H9 (cell line): ENCODE measurements at regions not wholly inside any gene's neighbourhood (a gene's known extent, or its start where the extent isn't known, plus 50 kb on each side); places are given as distances from the start of the nearest gene placed in this dataset.
"Not testable (repeated sequence)": the region's sequence is repeated elsewhere in the genome, so short reads cannot be mapped to it uniquely, and the experiment has no call there.

Experiments
- DNase-seq: peaks from one replicate; pipeline ENCODE4 v3.0.0-alpha.2; 2017
- H2AFZ ChIP-seq: one replicate; pipeline ENCODE4 v1.6.1; 2013; ENCODE audit warnings: mild to moderate bottlenecking, low read length, control low read depth, moderate library complexity
- H2AK5ac ChIP-seq: 2 replicates; pipeline ENCODE4 v1.6.1; 2013; ENCODE audit warnings: low read length, control low read depth, mixed read lengths; ENCODE audit not compliant: insufficient read length
- H2BK120ac ChIP-seq: one replicate; pipeline ENCODE4 v1.6.1; 2013; ENCODE audit warnings: low read depth, mild to moderate bottlenecking, low read length, control low read depth, inconsistent platforms; ENCODE audit not compliant: poor library complexity, severe bottlenecking
- H2BK12ac ChIP-seq: 2 replicates; pipeline ENCODE4 v1.6.1; 2013; ENCODE audit warnings: low read length, control low read depth, mixed read lengths, low read depth; ENCODE audit not compliant: insufficient read length
- H2BK15ac ChIP-seq: 2 replicates; pipeline ENCODE4 v1.6.1; 2013; ENCODE audit warnings: low read depth, low read length, control low read depth
- H2BK20ac ChIP-seq: one replicate; pipeline ENCODE4 v1.6.1; 2013; ENCODE audit warnings: low read depth, mild to moderate bottlenecking, low read length, control low read depth, inconsistent platforms; ENCODE audit not compliant: poor library complexity, severe bottlenecking
- H2BK5ac ChIP-seq: 2 replicates; pipeline ENCODE4 v1.6.1; 2013; ENCODE audit warnings: low read length, control low read depth, mixed read lengths; ENCODE audit not compliant: insufficient read length
- H3K14ac ChIP-seq: 2 replicates; pipeline ENCODE4 v1.6.1; 2013; ENCODE audit warnings: low read length, control low read depth; ENCODE audit not compliant: insufficient read depth
- H3K18ac ChIP-seq: 2 replicates; pipeline ENCODE4 v1.6.1; 2013; ENCODE audit warnings: low read depth, mild to moderate bottlenecking, mixed read lengths, low read length, control low read depth; ENCODE audit not compliant: insufficient read length
- H3K23ac ChIP-seq: 2 replicates; pipeline ENCODE4 v1.6.1; 2013; ENCODE audit warnings: low read length, control low read depth, mixed read lengths, low read depth; ENCODE audit not compliant: insufficient read length
- H3K23me2 ChIP-seq: 2 replicates; pipeline ENCODE4 v1.6.1; 2013; ENCODE audit warnings: low read depth, mild to moderate bottlenecking, mixed read lengths, low read length, control low read depth; ENCODE audit not compliant: insufficient read length, poor library complexity, severe bottlenecking
- H3K27ac ChIP-seq: 2 replicates; pipeline ENCODE4 v1.5.1; 2013; ENCODE audit warnings: low read length, control low read depth, mixed read lengths, low read depth; ENCODE audit not compliant: insufficient read length
- H3K27me3 ChIP-seq: 2 replicates; pipeline ENCODE4 v1.6.1; 2013; ENCODE audit warnings: low read length, control low read depth, inconsistent platforms; ENCODE audit not compliant: insufficient read depth
- H3K4ac ChIP-seq: 2 replicates; pipeline ENCODE4 v1.6.1; 2013; ENCODE audit warnings: low read depth, mild to moderate bottlenecking, control low read depth, inconsistent platforms, low read length, moderate library complexity
- H3K4me1 ChIP-seq: 2 replicates; pipeline ENCODE4 v1.6.1; 2013; ENCODE audit warnings: low read length, control low read depth, inconsistent platforms; ENCODE audit not compliant: insufficient read depth
- H3K4me2 ChIP-seq: 2 replicates; pipeline ENCODE4 v1.6.1; 2013; ENCODE audit warnings: low read length, control low read depth, mixed read lengths; ENCODE audit not compliant: insufficient read length, insufficient read depth
- H3K56ac ChIP-seq: 2 replicates; pipeline ENCODE4 v1.6.1; 2013; ENCODE audit warnings: low read depth, mild to moderate bottlenecking, mixed read lengths, low read length, control low read depth; ENCODE audit not compliant: insufficient read length
- H3K79me1 ChIP-seq: 2 replicates; pipeline ENCODE4 v1.6.1; 2013; ENCODE audit warnings: low read depth, mild to moderate bottlenecking, moderate library complexity, low read length, control low read depth, inconsistent platforms; ENCODE audit not compliant: insufficient read depth, poor library complexity, severe bottlenecking
- H3K79me2 ChIP-seq: 2 replicates; pipeline ENCODE4 v1.6.1; 2013; ENCODE audit warnings: low read length, control low read depth, inconsistent platforms; ENCODE audit not compliant: insufficient read depth
- H3K9ac ChIP-seq: 2 replicates; pipeline ENCODE4 v1.6.1; 2013; ENCODE audit warnings: low read length, control low read depth, mixed read lengths; ENCODE audit not compliant: insufficient read length; ENCODE audit errors: extremely low read depth
- H3K9me3 ChIP-seq: one replicate; pipeline ENCODE4 v1.6.1; 2013; ENCODE audit warnings: low read depth, low read length, inconsistent platforms; ENCODE audit not compliant: control insufficient read depth
- H3T11ph ChIP-seq: one replicate; pipeline ENCODE4 v1.6.1; 2013; ENCODE audit warnings: mild to moderate bottlenecking, low read length, control low read depth, inconsistent platforms
- H4K20me1 ChIP-seq: one replicate; pipeline ENCODE4 v1.6.1; 2013; ENCODE audit not compliant: control insufficient read depth, insufficient read length, insufficient read depth
- H4K5ac ChIP-seq: 2 replicates; pipeline ENCODE4 v1.6.1; 2013; ENCODE audit warnings: low read depth, mild to moderate bottlenecking, mixed read lengths, low read length, control low read depth; ENCODE audit not compliant: insufficient read length
- H4K8ac ChIP-seq: replicated peaks from 2 replicates; pipeline ENCODE4 v1.6.1; 2013; ENCODE audit warnings: low read length, control low read depth, mixed read lengths, low read depth; ENCODE audit not compliant: insufficient read length
- H4K91ac ChIP-seq: 2 replicates; pipeline ENCODE4 v1.6.1; 2013; ENCODE audit warnings: low read depth, mild to moderate bottlenecking, moderate library complexity, mixed read lengths, low read length, control low read depth; ENCODE audit not compliant: insufficient read length
- H3K27ac Mint-ChIP-seq, 3 experiments: 2 replicates in 2 of 3; 3 replicates in 1 of 3; pipeline ENCODE4 v1.8.0; 2020 to 2021; ENCODE audit warnings: mixed read lengths in 3 of 3, mild to moderate bottlenecking in 1 of 3, moderate library complexity in 1 of 3
- H3K27me3 Mint-ChIP-seq: 2 replicates; pipeline ENCODE4 v1.8.0; 2021; ENCODE audit warnings: low read depth, mild to moderate bottlenecking, moderate library complexity, mixed read lengths
- H3K36me3 Mint-ChIP-seq, 3 experiments: 2 replicates in 2 of 3; 3 replicates in 1 of 3; pipeline ENCODE4 v1.8.0; 2020 to 2021; ENCODE audit warnings: low read depth in 3 of 3, mixed read lengths in 3 of 3; ENCODE audit not compliant: insufficient read depth in 1 of 3
- H3K4me1 Mint-ChIP-seq, 2 experiments: 2 replicates each; pipeline ENCODE4 v1.8.0; 2020; ENCODE audit warnings: mixed read lengths in 2 of 2
- H3K4me3 Mint-ChIP-seq, 2 experiments: 2 replicates in 1 of 2; 3 replicates in 1 of 2; pipeline ENCODE4 v1.8.0; 2020 to 2021; ENCODE audit warnings: mild to moderate bottlenecking in 2 of 2, mixed read lengths in 2 of 2, moderate library complexity in 1 of 2
- H3K9me3 Mint-ChIP-seq, 2 experiments: 2 replicates in 1 of 2; 3 replicates in 1 of 2; pipeline ENCODE4 v1.8.0; 2020; ENCODE audit warnings: mild to moderate bottlenecking in 2 of 2, mixed read lengths in 2 of 2, moderate library complexity in 1 of 2
- WGBS: extraction: QIAGEN DNeasy Blood & Tissue Kit; methylation state at CpG from one replicate; pipeline ENCODE4 v1.1.7; 2013; ENCODE audit warnings: missing lambda C conversion rate, low lambda C conversion rate, mixed read lengths; ENCODE audit not compliant: insufficient read length; ENCODE audit errors: extremely low coverage; 5-methylcytosine and 5-hydroxymethylcytosine counted together

DNA sequence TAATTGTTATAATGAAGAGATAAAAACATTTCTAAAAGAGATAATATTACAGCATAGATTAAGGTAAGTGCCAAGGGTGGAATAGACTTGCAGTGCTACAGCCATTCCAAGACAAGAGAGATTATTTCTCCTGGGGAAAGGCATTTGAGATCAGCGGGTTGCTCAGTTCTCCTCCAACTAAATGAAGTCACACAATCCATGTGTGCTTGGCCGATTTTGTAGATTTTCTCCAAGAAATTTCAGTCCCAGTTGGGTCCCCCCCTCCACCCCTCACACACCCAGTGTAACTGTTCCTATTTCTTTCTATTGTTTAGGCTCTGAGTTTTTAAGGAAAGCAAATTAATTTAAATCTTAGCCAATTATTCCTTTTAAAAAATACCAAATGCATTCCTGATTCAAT, 315.1 kb downstream of the GOLGA6L6 start:
- not testable (repeated sequence) for H2BK12ac ChIP-seq, H3K27ac ChIP-seq, H2BK15ac ChIP-seq, H4K91ac ChIP-seq, H3K23me2 ChIP-seq, H4K8ac ChIP-seq, H3K27me3 ChIP-seq, H3K4me1 ChIP-seq, H3K79me2 ChIP-seq, H3K14ac ChIP-seq, H3K4me3 Mint-ChIP-seq, H2BK5ac ChIP-seq, H3T11ph ChIP-seq, H2AFZ ChIP-seq, H2BK20ac ChIP-seq, H3K18ac ChIP-seq, H3K79me1 ChIP-seq, DNase-seq, H2BK120ac ChIP-seq, H4K20me1 ChIP-seq, H4K5ac ChIP-seq, H3K27ac Mint-ChIP-seq, H3K56ac ChIP-seq, H3K9ac ChIP-seq, H3K4me1 Mint-ChIP-seq, H3K4me2 ChIP-seq, H3K27me3 Mint-ChIP-seq, H3K4ac ChIP-seq, H3K23ac ChIP-seq, H2AK5ac ChIP-seq
- no CpG with 5 or more reads among the region's 2 CpGs for WGBS
- Mint-ChIP-seq H3K36me3 (peaks cover 9 to 25% (median 10%) of the 10 kb centered on the region in 3 experiments; a peak in 6 of 7 replicates), H3K9me3 (peaks cover 0 to 38% of the 10 kb centered on the region in 2 experiments)
- H3K9me3 ChIP-seq: peaks cover 86% of the 10 kb centered on the region

GRCh38 chr15:20221063-20221462, 320.5 kb downstream of the GOLGA6L6 start:
- H3K36me3 Mint-ChIP-seq: peaks cover 8 to 35% (median 10%) of the 10 kb centered on the region in 3 experiments

More at GRCh38 chr15:20221063-20221462, 320.5 kb downstream of the GOLGA6L6 start:
- not testable (repeated sequence) for H3K14ac ChIP-seq, H2BK12ac ChIP-seq, H2AFZ ChIP-seq, H3K18ac ChIP-seq, H3K79me1 ChIP-seq, H3K23me2 ChIP-seq, H3K27ac ChIP-seq, DNase-seq, H4K5ac ChIP-seq, H3K27me3 Mint-ChIP-seq, H4K20me1 ChIP-seq, H4K8ac ChIP-seq, H3T11ph ChIP-seq, H4K91ac ChIP-seq, H2BK15ac ChIP-seq, H3K56ac ChIP-seq, H3K4ac ChIP-seq, H3K4me1 Mint-ChIP-seq, H3K79me2 ChIP-seq, H2AK5ac ChIP-seq, H3K27me3 ChIP-seq, H3K4me3 Mint-ChIP-seq, H2BK5ac ChIP-seq, H3K9ac ChIP-seq, H3K23ac ChIP-seq, H3K4me1 ChIP-seq, H2BK20ac ChIP-seq, H3K4me2 ChIP-seq, H3K27ac Mint-ChIP-seq, H2BK120ac ChIP-seq
- H3K9me3 ChIP-seq: peaks cover 88% of the 10 kb centered on the region
- WGBS: no CpG with 5 or more reads among the region's 4 CpGs
- peaks cover 0 to 51% of the 10 kb centered on the region in 2 experiments for H3K9me3 Mint-ChIP-seq
